Mammary epithelial cell (primary cell): ENCODE measurements at regions not wholly inside any gene's neighbourhood (a gene's known extent, or its start where the extent isn't known, plus 50 kb on each side); places are given as distances from the start of the nearest gene placed in this dataset.

Source experiments
- CTCF ChIP-seq, 2 donors: IDR thresholded peaks in 1 of 2; conservative IDR thresholded peaks in 1 of 2; 2 replicates each; pipeline ENCODE4 v1.5.1; 2011 to 2012; ENCODE audit warnings: inconsistent platforms in 2 of 2, low read length in 2 of 2, mild to moderate bottlenecking in 2 of 2, control low read depth in 1 of 2, low read depth in 1 of 2; ENCODE audit not compliant: insufficient read depth in 1 of 2; ENCODE audit errors: extremely low read depth in 1 of 2
- EZH2 ChIP-seq: IDR thresholded peaks from 2 replicates; pipeline ENCODE4 v1.6.1; 2012; ENCODE audit warnings: low read length, inconsistent platforms, borderline replicate concordance

GRCh38 chr7:80287400-80288174 is 153.0 kb downstream of the GNAI1 start:
- TF ChIP-seq EZH2 (no peak), CTCF (conservative IDR thresholded peaks at IDR 0.05 in 1 of 2, IDR thresholded peaks at IDR 0.05 in 1 of 2; ENCODE audit: extremely low read depth in 1 of 2, insufficient read depth in 1 of 2, low read depth in 1 of 2, low read length in 2 of 2) (no peak)
